CD4-positive, alpha-beta T cell (primary cell): ENCODE measurements at regions not wholly inside any gene's neighbourhood (a gene's known extent, or its start where the extent isn't known, plus 50 kb on each side); places are given as distances from the start of the nearest gene placed in this dataset.
"Not testable (repeated sequence)": the region's sequence is repeated elsewhere in the genome, so short reads cannot be mapped to it uniquely, and the experiment has no call there.

Experiments
- ATAC-seq: fragments of 200-7000 bp; cut with Tn5 transposase; one replicate; pipeline ENCODE4 v1.10.0; 2022; ENCODE audit warnings: mild to moderate bottlenecking; ENCODE audit not compliant: poor library complexity
- CTCF ChIA-PET: fragments of 350-600 bp; sonication (Branson Sonifier 250); formaldehyde crosslinking; loops from one replicate; lab custom pipeline; 2021; ENCODE audit warnings: antibody characterized with exemption, inconsistent platforms; lab: Charles Lee
- POLR2A ChIA-PET: fragments of 350-600 bp; sonication (Branson Sonifier 250); formaldehyde crosslinking; loops from one replicate; lab custom pipeline; 2021; ENCODE audit warnings: antibody characterized with exemption, inconsistent platforms; lab: Charles Lee
- DNase-seq, 14 experiments: peaks; one replicate each; pipeline ENCODE4 v3.0.0-alpha.2; 2013 to 2020; ENCODE audit warnings: mixed read lengths in 2 of 14
- H3K27ac ChIP-seq, 2 donors: one replicate each; pipeline versions ENCODE4 v1.5.1 to v1.7.0; 2013; ENCODE audit warnings: low read length in 2 of 2, low read depth in 1 of 2, mild to moderate bottlenecking in 1 of 2
- H3K27me3 ChIP-seq, 2 experiments: 1 replicate in 1 of 2; 2 replicates in 1 of 2; pipeline versions ENCODE4 v1.6.1 to v1.7.0; 2013; ENCODE audit warnings: low read length in 2 of 2, control low read depth in 1 of 2, mild to moderate bottlenecking in 1 of 2, moderate library complexity in 1 of 2; ENCODE audit not compliant: insufficient read depth in 2 of 2, control insufficient read depth in 1 of 2
- H3K36me3 ChIP-seq: one replicate; pipeline ENCODE4 v1.6.1; 2013; ENCODE audit warnings: low read length, control low read depth; ENCODE audit not compliant: insufficient read depth
- H3K4me1 ChIP-seq: one replicate; pipeline ENCODE4 v1.6.1; 2013; ENCODE audit warnings: low read length, control low read depth; ENCODE audit not compliant: insufficient read depth
- H3K4me3 ChIP-seq: one replicate; pipeline ENCODE4 v1.5.1; 2013; ENCODE audit warnings: mild to moderate bottlenecking, low read length, moderate library complexity
- H3K9me3 ChIP-seq, 2 experiments: 1 replicate in 1 of 2; 2 replicates in 1 of 2; pipeline versions ENCODE4 v1.6.1 to v1.7.0; 2013; ENCODE audit warnings: low read length in 2 of 2, mild to moderate bottlenecking in 2 of 2, control low read depth in 1 of 2, moderate library complexity in 1 of 2; ENCODE audit not compliant: control insufficient read depth in 1 of 2, insufficient read depth in 1 of 2
- H3K27ac Mint-ChIP-seq: one replicate; pipeline ENCODE4 v1.8.0; 2020; ENCODE audit warnings: mixed read lengths
- H3K27me3 Mint-ChIP-seq: one replicate; pipeline ENCODE4 v1.8.0; 2021; ENCODE audit warnings: mixed read lengths
- H3K36me3 Mint-ChIP-seq: one replicate; pipeline ENCODE4 v1.8.0; 2021; ENCODE audit warnings: low read depth, mixed read lengths
- H3K4me1 Mint-ChIP-seq: one replicate; pipeline ENCODE4 v1.8.0; 2021; ENCODE audit warnings: low read depth, mixed read lengths
- H3K4me3 Mint-ChIP-seq: one replicate; pipeline ENCODE4 v1.8.0; 2020; ENCODE audit warnings: mild to moderate bottlenecking, mixed read lengths
- H3K9me3 Mint-ChIP-seq: one replicate; pipeline ENCODE4 v1.8.0; 2020; ENCODE audit warnings: mixed read lengths
- CTCF ChIP-seq: fragments of 200-600 bp; IDR thresholded peaks from one replicate; pipeline ENCODE4 v1.8.0; 2022; ENCODE audit warnings: antibody characterized with exemption, mild to moderate bottlenecking
- intact Hi-C, 2 experiments: fragments of 100-400 bp; cut with DNase I in 1 of 2; cut with micrococcal nuclease in 1 of 2; formaldehyde crosslinking; loops; one replicate each; pipeline versions ENCODE4 v1.15.1 to v1.9.0; 2023 to 2025; cut with DNase I, micrococcal nuclease

- ChIA-PET CTCF (no interaction called here), POLR2A (no interaction called here)
- Histone ChIP-seq H3K27ac (no peak overlapping the region), H3K4me1 (no peaks in the 10 kb centered on the region), H3K36me3 (no peaks in the 10 kb centered on the region), H3K9me3 (peaks cover 0 to 15% of the 10 kb centered on the region in 2 experiments), H3K27me3 (no peaks in the 10 kb centered on the region), H3K4me3 (no peak overlapping the region)
- H3K27me3 Mint-ChIP-seq = no peaks in the 10 kb centered on the region
- H3K36me3 Mint-ChIP-seq = no peaks in the 10 kb centered on the region
- DNase-seq = no peak
- ATAC-seq = no peak
- intact Hi-C loops = no loop called here
- H3K9me3 Mint-ChIP-seq = peaks cover 4% of the 10 kb centered on the region
- no peak overlapping the region for H3K4me3 Mint-ChIP-seq
- no peak overlapping the region for H3K27ac Mint-ChIP-seq
- no peaks in the 10 kb centered on the region for H3K4me1 Mint-ChIP-seq
- TF ChIP-seq CTCF = no peak
Measured at GRCh38 chr5:104018299-104018698, 455.7 kb upstream of the NUDT12 start.

- no peaks in the 10 kb centered on the region for H3K36me3 Mint-ChIP-seq
- H3K36me3 ChIP-seq = no peaks in the 10 kb centered on the region
- ATAC-seq (no peak), DNase-seq (no peak)
- no peak overlapping the region for H3K27ac ChIP-seq
- H3K9me3 ChIP-seq = peaks cover 0 to 15% of the 10 kb centered on the region in 2 experiments
- no peaks in the 10 kb centered on the region for H3K4me1 ChIP-seq
- no peaks in the 10 kb centered on the region for H3K27me3 ChIP-seq
- no peak overlapping the region for H3K27ac Mint-ChIP-seq
- ChIA-PET CTCF (no interaction called here), POLR2A (no interaction called here)
- peaks cover 4% of the 10 kb centered on the region for H3K9me3 Mint-ChIP-seq
- H3K4me1 Mint-ChIP-seq = no peaks in the 10 kb centered on the region
- no peak for TF ChIP-seq CTCF
- intact Hi-C loops = no loop called here
- H3K27me3 Mint-ChIP-seq = no peaks in the 10 kb centered on the region
- no peak overlapping the region for H3K4me3 Mint-ChIP-seq
- H3K4me3 ChIP-seq = no peak overlapping the region
Measured at GRCh38 chr5:104016646-104017045, 454.1 kb upstream of the NUDT12 start.

GRCh38 chr5:104015765-104016164, 453.2 kb upstream of the NUDT12 start:
- ChIA-PET CTCF (no interaction called here), POLR2A (no interaction called here)
- intact Hi-C loops = no loop called here
- ATAC-seq = no peak
- no peak overlapping the region for H3K4me3 Mint-ChIP-seq
- Histone ChIP-seq H3K27me3 (no peaks in the 10 kb centered on the region), H3K9me3 (peaks cover 4 to 15% of the 10 kb centered on the region in 2 experiments), H3K36me3 (no peaks in the 10 kb centered on the region), H3K4me1 (no peaks in the 10 kb centered on the region), H3K27ac (no peak overlapping the region), H3K4me3 (no peak overlapping the region)
- H3K4me1 Mint-ChIP-seq = no peaks in the 10 kb centered on the region
- H3K9me3 Mint-ChIP-seq = peaks cover 7% of the 10 kb centered on the region
- H3K36me3 Mint-ChIP-seq = no peaks in the 10 kb centered on the region
- no peaks in the 10 kb centered on the region for H3K27me3 Mint-ChIP-seq
- H3K27ac Mint-ChIP-seq = no peak overlapping the region
- TF ChIP-seq CTCF = no peak
- DNase-seq = no peak

GRCh38 chr5:104002783-104003182, 440.2 kb upstream of the NUDT12 start:
- H3K4me1 ChIP-seq, H3K4me1 Mint-ChIP-seq, intact Hi-C loops, H3K27ac Mint-ChIP-seq, H3K27ac ChIP-seq, DNase-seq, H3K36me3 ChIP-seq, H3K27me3 ChIP-seq, H3K4me3 ChIP-seq, POLR2A ChIA-PET, ATAC-seq, H3K27me3 Mint-ChIP-seq, H3K36me3 Mint-ChIP-seq, H3K9me3 ChIP-seq, H3K9me3 Mint-ChIP-seq, H3K4me3 Mint-ChIP-seq: not testable (repeated sequence)
- CTCF ChIA-PET = interaction anchor here (0.7 kb wide), 1 partner anchor 1077 kb away, joined by 3 read pairs; no protein-coding TSS in a partner anchor
